IMR-90 (cell line): ENCODE measurements at regions not wholly inside any gene's neighbourhood (a gene's known extent, or its start where the extent isn't known, plus 50 kb on each side); places are given as distances from the start of the nearest gene placed in this dataset.

Source experiments
- ATAC-seq: fragments of 200-7000 bp; cut with Tn5 transposase; 2 replicates; pipeline ENCODE4 v1.9.1; 2020; ENCODE audit warnings: low read depth, mild to moderate bottlenecking, moderate library complexity
- BruUV-seq: library from RNA; stranded (reverse); fragments of 400-500 nt; replicated peaks from 2 replicates; lab custom pipeline; 2021; lab: Mats Ljungman, UMichigan
- CTCF ChIA-PET: fragments of 300-600 bp; formaldehyde crosslinking; extraction: SDS; loops from one replicate; lab custom pipeline; 2021; ENCODE audit warnings: antibody characterized with exemption; lab: Yijun Ruan, JAX
- POLR2A ChIA-PET: fragments of 300-600 bp; sonication (Branson Sonifier 250); formaldehyde crosslinking; loops from one replicate; lab custom pipeline; 2022; ENCODE audit warnings: antibody characterized with exemption; ENCODE audit not compliant: unreplicated experiment; lab: Charles Lee
- DNase-seq: peaks from one replicate; pipeline ENCODE4 v3.0.0; 2013
- H2AFZ ChIP-seq: replicated peaks from 2 replicates; pipeline ENCODE3; 2013; ENCODE audit warnings: low read length, mild to moderate bottlenecking; ENCODE audit not compliant: poor library complexity
- H2AK5ac ChIP-seq: 2 replicates; pipeline ENCODE4 v1.6.1; 2013; ENCODE audit warnings: low read depth, low read length, inconsistent platforms
- H2AK9ac ChIP-seq: replicated peaks from 2 replicates; pipeline ENCODE3; 2013; ENCODE audit warnings: mild to moderate bottlenecking, low read depth, low read length, moderate library complexity; ENCODE audit not compliant: poor library complexity
- H2BK120ac ChIP-seq: 2 replicates; pipeline ENCODE4 v1.6.1; 2013; ENCODE audit warnings: low read depth, low read length, inconsistent platforms
- H2BK15ac ChIP-seq: 3 replicates; pipeline ENCODE4 v1.6.1; 2013; ENCODE audit warnings: low read depth, low read length, inconsistent platforms
- H2BK20ac ChIP-seq: 2 replicates; pipeline ENCODE4 v1.6.1; 2013; ENCODE audit warnings: low read depth, mild to moderate bottlenecking, inconsistent platforms, low read length, moderate library complexity
- H2BK5ac ChIP-seq: 2 replicates; pipeline ENCODE4 v1.6.1; 2013; ENCODE audit warnings: mild to moderate bottlenecking, low read depth, low read length, inconsistent platforms; ENCODE audit not compliant: poor library complexity, severe bottlenecking
- H3K14ac ChIP-seq: replicated peaks from 2 replicates; pipeline ENCODE4 v1.6.1; 2013; ENCODE audit warnings: low read depth, low read length, inconsistent platforms
- H3K18ac ChIP-seq: 2 replicates; pipeline ENCODE4 v1.6.1; 2013; ENCODE audit warnings: low read depth, low read length, control low read depth
- H3K23ac ChIP-seq: 2 replicates; pipeline ENCODE4 v1.6.1; 2013; ENCODE audit warnings: low read depth, low read length, inconsistent platforms
- H3K27ac ChIP-seq: 2 replicates; pipeline ENCODE4 v1.5.1; 2013; ENCODE audit warnings: mild to moderate bottlenecking, control low read depth, low read length; ENCODE audit not compliant: insufficient read depth
- H3K27me3 ChIP-seq: 2 replicates; pipeline ENCODE4 v1.6.1; 2013; ENCODE audit warnings: low read length; ENCODE audit not compliant: control insufficient read depth, insufficient read depth
- H3K36me3 ChIP-seq: 2 replicates; pipeline ENCODE4 v1.6.1; 2013; ENCODE audit warnings: low read length, mixed read lengths; ENCODE audit not compliant: control insufficient read depth, insufficient read depth
- H3K4ac ChIP-seq: 2 replicates; pipeline ENCODE4 v1.6.1; 2013; ENCODE audit warnings: low read depth, low read length, inconsistent platforms
- H3K4me1 ChIP-seq: 2 replicates; pipeline ENCODE4 v1.6.1; 2013; ENCODE audit warnings: low read length, mixed read lengths; ENCODE audit not compliant: control insufficient read depth, insufficient read depth
- H3K4me2 ChIP-seq: 2 replicates; pipeline ENCODE4 v1.6.1; 2013; ENCODE audit warnings: low read depth, mild to moderate bottlenecking, control low read depth, low read length, moderate library complexity
- H3K4me3 ChIP-seq: 2 replicates; pipeline ENCODE4 v1.5.1; 2013; ENCODE audit warnings: low read depth, mild to moderate bottlenecking, control low read depth, low read length, moderate library complexity; ENCODE audit not compliant: insufficient read depth
- H3K56ac ChIP-seq: 2 replicates; pipeline ENCODE4 v1.6.1; 2013; ENCODE audit warnings: low read length, inconsistent platforms; ENCODE audit not compliant: insufficient read depth; ENCODE audit errors: extremely low read depth
- H3K79me1 ChIP-seq, 2 experiments: 2 replicates each; pipeline ENCODE4 v1.6.1; 2013; ENCODE audit warnings: low read length in 2 of 2, inconsistent platforms in 1 of 2, low read depth in 1 of 2
- H3K9ac ChIP-seq: 2 replicates; pipeline ENCODE4 v1.6.1; 2013; ENCODE audit warnings: low read depth, low read length, control low read depth
- H3K9me1 ChIP-seq: 2 replicates; pipeline ENCODE4 v1.6.1; 2013; ENCODE audit warnings: low read length, inconsistent platforms; ENCODE audit not compliant: insufficient read depth
- H3K9me3 ChIP-seq: 2 replicates; pipeline ENCODE4 v1.6.1; 2013; ENCODE audit warnings: low read length; ENCODE audit not compliant: control insufficient read depth, insufficient read depth
- H4K20me1 ChIP-seq: 2 replicates; pipeline ENCODE4 v1.6.1; 2013; ENCODE audit warnings: low read length, inconsistent platforms; ENCODE audit not compliant: insufficient read depth
- H4K5ac ChIP-seq: 2 replicates; pipeline ENCODE4 v1.6.1; 2013; ENCODE audit warnings: mild to moderate bottlenecking, low read depth, low read length, control low read depth
- H4K8ac ChIP-seq, 2 experiments: 2 replicates each; pipeline ENCODE4 v1.6.1; 2013; ENCODE audit warnings: low read depth in 2 of 2, low read length in 2 of 2, control low read depth in 1 of 2, inconsistent platforms in 1 of 2
- H4K91ac ChIP-seq: 2 replicates; pipeline ENCODE4 v1.6.1; 2013; ENCODE audit warnings: low read depth, low read length, inconsistent platforms; ENCODE audit not compliant: insufficient read depth
- FOS ChIP-seq: fragments of 150-350 bp; IDR thresholded peaks from 2 replicates; pipeline ENCODE4 v1.6.1; 2016; ENCODE audit warnings: low read depth, low read length
- WGBS, 2 experiments: methylation state at CpG; one replicate each; pipeline versions ENCODE4 v1.1.5 to v1.1.7; 2013; ENCODE audit warnings: missing lambda C conversion rate in 2 of 2; ENCODE audit not compliant: insufficient read length in 1 of 2; ENCODE audit errors: extremely low coverage in 2 of 2; 5-methylcytosine and 5-hydroxymethylcytosine counted together
- dilution Hi-C: fragments of 300-500 bp; cut with HindIII; formaldehyde crosslinking; loops from one replicate; pipeline ENCODE4 v1.14.3; 2018; ENCODE audit warnings: low sequenced_read_pairs; ENCODE audit not compliant: unreplicated experiment
- in situ Hi-C: fragments of 300-500 bp; cut with MboI; formaldehyde crosslinking; loops from 3 replicates; pipeline ENCODE4 v1.14.3; 2019; ENCODE audit warnings: low sequenced_read_pairs, inconsistent platforms, mixed read lengths
- intact Hi-C: fragments of 100-400 bp; cut with micrococcal nuclease; formaldehyde crosslinking; loops from 2 replicates; pipeline ENCODE4 v1.10.0; 2022

DNA sequence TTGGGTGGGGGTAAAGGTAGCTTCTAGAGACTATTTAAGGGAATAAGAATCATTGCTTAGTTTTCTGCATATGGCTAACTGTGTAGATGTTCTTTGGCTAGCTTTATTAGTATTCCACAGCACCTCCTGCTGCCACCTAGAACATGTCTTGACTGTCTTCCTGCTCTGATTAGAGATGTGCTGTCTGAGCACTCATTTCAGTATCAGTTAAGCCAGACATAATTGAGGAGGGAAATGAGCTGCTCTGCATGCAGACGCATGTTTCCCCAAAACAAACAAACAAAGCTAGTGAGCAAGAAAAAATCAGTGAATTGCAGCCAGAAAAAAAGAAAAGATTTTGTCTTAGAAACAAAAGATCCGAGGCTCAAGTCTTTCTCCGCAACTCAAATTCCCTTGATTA lies 402.2 kb downstream of the AASDHPPT start:
- ChIA-PET POLR2A (no interaction called here), CTCF (interaction anchor here (1.1 to 2.0 kb wide), 2 partner anchors 9 to 82 kb away, joined by 3 to 11 read pairs; no protein-coding TSS in a partner anchor)
- Histone ChIP-seq H3K27ac (no peak overlapping the region), H3K27me3 (no peaks in the 10 kb centered on the region), H2AFZ (no peak overlapping the region), H4K91ac (no peak overlapping the region), H4K5ac (no peak overlapping the region), H3K18ac (peak overlapping the region; percentile 37; the same call in 1 of the 2 replicates), H3K4me2 (no peak overlapping the region), H4K20me1 (no peaks in the 10 kb centered on the region), H2AK5ac (no peak overlapping the region), H3K9ac (no peak overlapping the region), H3K4ac (no peak overlapping the region), H2BK20ac (no peak overlapping the region), H2BK5ac (peak overlapping the region; percentile 3), H2BK15ac (no peak overlapping the region), H3K9me1 (no peaks in the 10 kb centered on the region), H3K9me3 (no peaks in the 10 kb centered on the region), H3K4me1 (peaks cover 4% of the 10 kb centered on the region; the same call in 1 of the 2 replicates), H3K36me3 (no peaks in the 10 kb centered on the region), H3K79me1 (no peaks in the 10 kb centered on the region), H2BK120ac (0 out of 2 replicates have a peak overlapping the region, but pooled peaks have one; percentile 1), H4K8ac (peak overlapping the region in 1 of 2 experiments; percentile 6; a peak in 1 of 4 replicates), H3K14ac (no peak overlapping the region; the same call in 1 of the 2 replicates), H3K56ac (no peak overlapping the region), H3K23ac (no peak overlapping the region), H2AK9ac (no peak overlapping the region), H3K4me3 (no peak overlapping the region)
- dilution Hi-C loops, result no loop called here
- BruUV-seq, result no TSS peak
- no CpG with 5 or more reads among the region's 3 CpGs for WGBS, 2 experiments
- in situ Hi-C loops, result no loop called here
- TF ChIP-seq FOS, result no peak
- DNase-seq, result no peak
- intact Hi-C loops, result loop anchor here (5.0 kb wide), 1 partner anchor 102 kb away; no protein-coding TSS in a partner anchor
- no peak for ATAC-seq
